DOHH2 (cell line): ENCODE measurements at regions not wholly inside any gene's neighbourhood (a gene's known extent, or its start where the extent isn't known, plus 50 kb on each side); places are given as distances from the start of the nearest gene placed in this dataset.

Source experiments
- EZH2phosphoT487 ChIP-seq: fragments of 200-600 bp; sonication (generic); IDR thresholded peaks from 2 replicates; pipeline ENCODE4 v1.6.1; 2017; ENCODE audit warnings: borderline replicate concordance, mild to moderate bottlenecking, antibody characterized with exemption, low read length, moderate library complexity, mixed read lengths
- TF ChIP-seq, protein P1 (sequence below): fragments of 200-600 bp; sonication (generic); IDR thresholded peaks from one replicate; pipeline ENCODE4 v1.5.1; 2014; ENCODE audit warnings: antibody characterized with exemption, mild to moderate bottlenecking, low read depth, low read length; ENCODE audit not compliant: poor library complexity, severe bottlenecking

DNA sequence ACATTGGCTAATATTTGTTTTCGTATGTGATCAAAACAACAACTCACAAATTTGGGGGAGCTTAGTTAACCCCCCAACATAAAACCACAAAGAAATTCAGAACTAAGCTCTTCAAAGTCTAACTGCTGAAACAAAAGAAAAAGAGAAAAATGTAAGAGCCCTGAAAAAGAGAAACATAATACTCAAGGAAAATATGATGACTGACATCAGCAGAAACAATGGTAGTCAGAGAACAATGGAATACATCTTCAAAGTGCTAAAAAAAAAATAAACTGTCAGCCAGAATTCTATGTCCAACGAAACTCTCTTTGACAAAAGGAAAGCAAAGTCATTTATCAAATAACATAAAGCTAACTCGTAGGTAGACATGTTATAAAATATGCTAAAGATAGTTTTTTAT, 566.3 kb upstream of the GRAMD2B start:
- TF ChIP-seq, protein P1, sequence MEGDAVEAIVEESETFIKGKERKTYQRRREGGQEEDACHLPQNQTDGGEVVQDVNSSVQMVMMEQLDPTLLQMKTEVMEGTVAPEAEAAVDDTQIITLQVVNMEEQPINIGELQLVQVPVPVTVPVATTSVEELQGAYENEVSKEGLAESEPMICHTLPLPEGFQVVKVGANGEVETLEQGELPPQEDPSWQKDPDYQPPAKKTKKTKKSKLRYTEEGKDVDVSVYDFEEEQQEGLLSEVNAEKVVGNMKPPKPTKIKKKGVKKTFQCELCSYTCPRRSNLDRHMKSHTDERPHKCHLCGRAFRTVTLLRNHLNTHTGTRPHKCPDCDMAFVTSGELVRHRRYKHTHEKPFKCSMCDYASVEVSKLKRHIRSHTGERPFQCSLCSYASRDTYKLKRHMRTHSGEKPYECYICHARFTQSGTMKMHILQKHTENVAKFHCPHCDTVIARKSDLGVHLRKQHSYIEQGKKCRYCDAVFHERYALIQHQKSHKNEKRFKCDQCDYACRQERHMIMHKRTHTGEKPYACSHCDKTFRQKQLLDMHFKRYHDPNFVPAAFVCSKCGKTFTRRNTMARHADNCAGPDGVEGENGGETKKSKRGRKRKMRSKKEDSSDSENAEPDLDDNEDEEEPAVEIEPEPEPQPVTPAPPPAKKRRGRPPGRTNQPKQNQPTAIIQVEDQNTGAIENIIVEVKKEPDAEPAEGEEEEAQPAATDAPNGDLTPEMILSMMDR: no peak
- TF ChIP-seq EZH2phosphoT487: no peak
